Upper lobe of left lung (tissue), 6 donors: ENCODE measurements at regions not wholly inside any gene's neighbourhood (a gene's known extent, or its start where the extent isn't known, plus 50 kb on each side); places are given as distances from the start of the nearest gene placed in this dataset.
A peak's percentile ranks its signal among the peaks of the same experiment; 100 is the strongest.

Experiments
- ATAC-seq, 2 donors: fragments of 200-7000 bp; cut with Tn5 transposase; one replicate each; pipeline ENCODE4 v1.9.1; 2022; ENCODE audit warnings: mild to moderate bottlenecking in 2 of 2, moderate library complexity in 2 of 2; ENCODE audit not compliant: low FRiP score in 2 of 2
- DNase-seq, 2 donors: peaks; one replicate each; pipeline ENCODE4 v3.0.0-alpha.2; 2019 to 2020
- H3K27ac ChIP-seq, 4 donors: fragments of 200-600 bp; sonication (generic); one replicate each; pipeline ENCODE4 v1.5.1; 2016 to 2019
- H3K27me3 ChIP-seq, 4 donors: fragments of 200-600 bp; sonication (generic); one replicate each; pipeline ENCODE4 v1.5.1; 2017 to 2019
- H3K36me3 ChIP-seq, 4 donors: fragments of 200-600 bp; sonication (generic); one replicate each; pipeline ENCODE4 v1.5.1; 2016 to 2019
- H3K4me1 ChIP-seq, 4 donors: fragments of 200-600 bp; sonication (generic); one replicate each; pipeline ENCODE4 v1.5.1; 2018 to 2019
- H3K4me3 ChIP-seq, 4 donors: fragments of 200-600 bp; sonication (generic); one replicate each; pipeline ENCODE4 v1.5.1; 2017 to 2019; ENCODE audit warnings: mild to moderate bottlenecking in 2 of 4, moderate library complexity in 1 of 4
- H3K9me3 ChIP-seq, 4 donors: fragments of 200-600 bp; sonication (generic); one replicate each; pipeline ENCODE4 v1.5.1; 2018 to 2019
- EP300 ChIP-seq, 4 donors: sonication (generic); formaldehyde crosslinking; IDR thresholded peaks; one replicate each; pipeline ENCODE4 v1.5.1; 2017; ENCODE audit warnings: antibody characterized with exemption in 4 of 4, control low read depth in 2 of 4
- POLR2A ChIP-seq, 4 donors: fragments of 450-650 bp; IDR thresholded peaks; one replicate each; pipeline ENCODE4 v1.5.1; 2016 to 2017; ENCODE audit warnings: antibody characterized with exemption in 4 of 4, mild to moderate bottlenecking in 2 of 4
- POLR2AphosphoS5 ChIP-seq, 2 donors: sonication (generic); formaldehyde crosslinking; IDR thresholded peaks; one replicate each; pipeline ENCODE4 v1.5.1; 2017; ENCODE audit warnings: antibody characterized with exemption in 2 of 2
- WGBS, 2 donors: methylation state at CpG; one replicate each; pipeline ENCODE4 v1.1.5; 2017 to 2018; 5-methylcytosine and 5-hydroxymethylcytosine counted together
- TF ChIP-seq, protein P1 (sequence below), 6 experiments: fragments of 450-650 bp in 4 of 6; fragments of 200-600 bp in 2 of 6; sonication (generic) in 2 of 6; IDR thresholded peaks; one replicate each; pipeline ENCODE4 v1.5.1; 2016 to 2019; ENCODE audit warnings: antibody characterized with exemption in 6 of 6
- donor health status: DM: no; HTN: no; CAD: no; lungs with moderate emphysema.
- donor health status: DM: no; HTN: yes; CAD: no; lungs with severe emphysema.

- Histone ChIP-seq H3K4me3 (no peak overlapping the region), H3K27ac (no peak overlapping the region), H3K4me1 (no peaks in the 10 kb centered on the region), H3K9me3 (no peaks in the 10 kb centered on the region), H3K36me3 (no peaks in the 10 kb centered on the region), H3K27me3 (no peaks in the 10 kb centered on the region)
- no peak for ATAC-seq
- no peak for TF ChIP-seq POLR2AphosphoS5 (IDR thresholded peaks at IDR 0.05)
- TF ChIP-seq POLR2A (IDR thresholded peaks at IDR 0.05), result no peak
- no peak for TF ChIP-seq EP300 (IDR thresholded peaks at IDR 0.05)
- TF ChIP-seq, protein P1, sequence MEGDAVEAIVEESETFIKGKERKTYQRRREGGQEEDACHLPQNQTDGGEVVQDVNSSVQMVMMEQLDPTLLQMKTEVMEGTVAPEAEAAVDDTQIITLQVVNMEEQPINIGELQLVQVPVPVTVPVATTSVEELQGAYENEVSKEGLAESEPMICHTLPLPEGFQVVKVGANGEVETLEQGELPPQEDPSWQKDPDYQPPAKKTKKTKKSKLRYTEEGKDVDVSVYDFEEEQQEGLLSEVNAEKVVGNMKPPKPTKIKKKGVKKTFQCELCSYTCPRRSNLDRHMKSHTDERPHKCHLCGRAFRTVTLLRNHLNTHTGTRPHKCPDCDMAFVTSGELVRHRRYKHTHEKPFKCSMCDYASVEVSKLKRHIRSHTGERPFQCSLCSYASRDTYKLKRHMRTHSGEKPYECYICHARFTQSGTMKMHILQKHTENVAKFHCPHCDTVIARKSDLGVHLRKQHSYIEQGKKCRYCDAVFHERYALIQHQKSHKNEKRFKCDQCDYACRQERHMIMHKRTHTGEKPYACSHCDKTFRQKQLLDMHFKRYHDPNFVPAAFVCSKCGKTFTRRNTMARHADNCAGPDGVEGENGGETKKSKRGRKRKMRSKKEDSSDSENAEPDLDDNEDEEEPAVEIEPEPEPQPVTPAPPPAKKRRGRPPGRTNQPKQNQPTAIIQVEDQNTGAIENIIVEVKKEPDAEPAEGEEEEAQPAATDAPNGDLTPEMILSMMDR (IDR thresholded peaks at IDR 0.05), result no peak
- 61 to 74% methylated on average over 1 of the region's 1 CpG for WGBS, 2 donors
- no peak for DNase-seq
These were observed 1561.7 kb upstream of the SLC39A10 start for GRCh38 chr2:194095359-194095758.

DNA sequence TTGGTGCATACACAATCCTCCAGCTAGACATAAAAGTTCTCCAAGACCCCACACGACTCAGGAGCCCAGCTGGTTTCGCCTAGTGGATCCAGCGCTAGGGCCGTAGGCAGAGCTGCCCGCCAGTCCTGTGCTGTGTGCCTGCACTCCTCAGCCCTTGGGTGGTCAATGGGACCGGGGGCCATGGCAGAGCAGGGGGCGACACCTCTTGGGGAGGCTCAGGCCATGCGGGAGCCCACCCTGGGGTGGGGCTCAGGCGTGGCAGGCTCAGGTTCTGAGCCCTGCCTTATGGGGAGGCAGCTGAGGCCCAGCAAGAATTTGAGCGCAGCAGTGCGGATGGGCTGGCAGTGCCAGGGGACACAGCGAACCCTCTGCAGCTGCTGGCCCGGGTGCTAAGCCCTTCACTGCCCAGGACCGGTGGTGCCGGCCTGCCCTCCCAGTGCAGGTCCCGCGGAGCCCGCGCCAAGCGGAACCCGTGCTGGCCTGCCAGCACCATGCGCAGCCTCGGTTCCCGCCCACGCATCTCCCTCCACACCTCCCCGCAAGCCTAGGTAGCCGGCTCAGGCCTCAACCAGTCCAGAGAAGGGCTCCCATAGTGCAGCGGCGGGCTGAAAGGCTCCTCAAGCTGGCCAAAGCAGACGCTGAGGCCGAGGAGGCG lies 1566.6 kb upstream of the SLC39A10 start:
- Histone ChIP-seq H3K27ac (no peak overlapping the region), H3K36me3 (no peaks in the 10 kb centered on the region), H3K27me3 (no peaks in the 10 kb centered on the region), H3K4me3 (no peak overlapping the region), H3K9me3 (no peaks in the 10 kb centered on the region), H3K4me1 (no peaks in the 10 kb centered on the region)
- TF ChIP-seq POLR2A (IDR thresholded peaks at IDR 0.05), result no peak
- TF ChIP-seq EP300 (IDR thresholded peaks at IDR 0.05), result no peak
- no peak for TF ChIP-seq POLR2AphosphoS5 (IDR thresholded peaks at IDR 0.05)
- TF ChIP-seq, protein P1 (IDR thresholded peaks at IDR 0.05), result no peak
- ATAC-seq (peak in 1 of 2 donors; percentile 22), DNase-seq (peak in 1 of 2 donors; percentile 63)
- WGBS, 2 donors, result 88 to 91% methylated on average over 14 to 25 of the region's 32 CpGs

GRCh38 chr2:194087089-194087958 lies 1569.7 kb upstream of the SLC39A10 start:
- H3K36me3 ChIP-seq, result no peaks in the 10 kb centered on the region
- H3K27me3 ChIP-seq, result no peaks in the 10 kb centered on the region
- TF ChIP-seq, protein P1 (IDR thresholded peaks at IDR 0.05), result no peak
- TF ChIP-seq POLR2AphosphoS5 (IDR thresholded peaks at IDR 0.05) (no peak), EP300 (IDR thresholded peaks at IDR 0.05) (no peak), POLR2A (IDR thresholded peaks at IDR 0.05) (no peak)
- H3K9me3 ChIP-seq, result peaks cover 0 to 3% (median 0%) of the 10 kb centered on the region in 4 donors
- H3K4me3 ChIP-seq, result no peak overlapping the region
- no peak for ATAC-seq
- no peak for DNase-seq
- no peaks in the 10 kb centered on the region for H3K4me1 ChIP-seq
- 62 to 70% methylated on average over 2 of the region's 2 CpGs for WGBS, 2 donors
- H3K27ac ChIP-seq, result no peak overlapping the region

DNA sequence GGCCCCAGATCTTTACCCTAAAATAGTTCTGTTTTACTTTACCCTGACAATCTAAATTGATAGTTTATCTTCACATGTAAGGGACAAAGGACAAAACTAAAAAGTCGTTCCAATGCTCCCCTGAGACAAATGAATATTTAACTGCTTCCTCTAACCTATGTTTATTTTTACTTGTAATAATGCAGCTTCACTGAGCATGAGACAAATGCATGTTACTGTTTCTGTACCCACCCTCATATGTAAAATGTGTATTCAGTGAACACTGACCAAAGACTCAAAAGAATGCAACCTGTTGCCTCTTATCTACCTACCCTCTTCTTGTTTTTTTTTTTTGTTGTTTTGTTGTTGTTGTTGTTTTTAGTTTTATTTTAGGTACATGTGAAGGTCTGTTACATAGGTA lies 1570.9 kb upstream of the SLC39A10 start:
- 28 to 36% methylated on average over 1 of the region's 1 CpG for WGBS, 2 donors
- no peaks in the 10 kb centered on the region for H3K27me3 ChIP-seq
- no peak for DNase-seq
- ATAC-seq, result no peak
- H3K36me3 ChIP-seq, result no peaks in the 10 kb centered on the region
- TF ChIP-seq EP300 (IDR thresholded peaks at IDR 0.05) (no peak), POLR2AphosphoS5 (IDR thresholded peaks at IDR 0.05) (no peak), POLR2A (IDR thresholded peaks at IDR 0.05) (no peak)
- TF ChIP-seq, protein P1 (IDR thresholded peaks at IDR 0.05), result no peak
- no peak overlapping the region for H3K4me3 ChIP-seq
- no peaks in the 10 kb centered on the region for H3K4me1 ChIP-seq
- peaks cover 0 to 3% (median 0%) of the 10 kb centered on the region in 4 donors for H3K9me3 ChIP-seq
- no peak overlapping the region for H3K27ac ChIP-seq
